ENCODE measurements at regions not wholly inside any gene's neighbourhood (a gene's known extent, or its start where the extent isn't known, plus 50 kb on each side); places are given as distances from the start of the nearest gene placed in this dataset.

GRCh38 chr20:52004715-52005114 is 186.9 kb downstream of the ZFP64 start:
- DNase-seq (ENCODE audit: low read depth, low spot score) (no peak), FAIRE-seq (no peak)
- Histone ChIP-seq H2AFZ (ENCODE audit: control insufficient read depth, low read length) (no peak overlapping the region), H3K9ac (ENCODE audit: control insufficient read depth, extremely low read depth, insufficient read depth, low read length) (no peak overlapping the region), H3K4me3 (ENCODE audit: control insufficient read depth in 2 of 3, extremely low read depth in 1 of 3, insufficient read depth in 2 of 3, low read depth in 1 of 3, low read length in 3 of 3) (no peak overlapping the region), H3K4me2 (ENCODE audit: control insufficient read depth, extremely low read depth, insufficient read depth, low read depth, low read length) (no peak overlapping the region), H3K9me1 (ENCODE audit: control insufficient read depth, extremely low read depth, insufficient read depth, low read length) (no peaks in the 10 kb centered on the region), H3K27ac (ENCODE audit: control insufficient read depth, insufficient read depth, low read length) (no peak overlapping the region), H4K20me1 (ENCODE audit: control insufficient read depth, extremely low read depth, insufficient read depth, low read length) (no peaks in the 10 kb centered on the region), H3K79me2 (ENCODE audit: control insufficient read depth, insufficient read depth, low read length) (no peaks in the 10 kb centered on the region), H3K36me3 (ENCODE audit: control insufficient read depth in 2 of 2, extremely low read depth in 1 of 2, insufficient read depth in 2 of 2, low read length in 2 of 2) (no peaks in the 10 kb centered on the region), H3K27me3 (ENCODE audit: control insufficient read depth, extremely low read depth, insufficient read depth, low read length) (no peaks in the 10 kb centered on the region), H3K4me1 (ENCODE audit: control insufficient read depth, extremely low read depth, insufficient read depth, low read length) (no peaks in the 10 kb centered on the region), H3K9me3 (ENCODE audit: control insufficient read depth, low read depth, low read length) (no peaks in the 10 kb centered on the region)
- TF ChIP-seq CTCF (optimal IDR thresholded peaks at IDR 0.05 in 1 of 3, IDR thresholded peaks at IDR 0.05 in 1 of 3, conservative IDR thresholded peaks at IDR 0.05 in 1 of 3; ENCODE audit: extremely low read depth in 1 of 3, insufficient read depth in 2 of 3, low read length in 3 of 3) (no peak), EZH2 (IDR thresholded peaks at IDR 0.05; ENCODE audit: low read length) (no peak)
- dilution Hi-C loops (cut with MboI; ENCODE audit: extremely low pct_ligation_motif_present, low sequenced_read_pairs) = no loop called here

- no peak overlapping the region for H2AFZ ChIP-seq (ENCODE audit: control insufficient read depth, low read length)
Measured at GRCh38 chr20:52004018-52004417, 187.6 kb downstream of the ZFP64 start.

More at GRCh38 chr20:52004018-52004417, 187.6 kb downstream of the ZFP64 start:
- Histone ChIP-seq H3K4me3 (ENCODE audit: control insufficient read depth in 2 of 3, extremely low read depth in 1 of 3, insufficient read depth in 2 of 3, low read depth in 1 of 3, low read length in 3 of 3) (no peak overlapping the region), H3K79me2 (ENCODE audit: control insufficient read depth, insufficient read depth, low read length) (no peaks in the 10 kb centered on the region), H3K36me3 (ENCODE audit: control insufficient read depth in 2 of 2, extremely low read depth in 1 of 2, insufficient read depth in 2 of 2, low read length in 2 of 2) (no peaks in the 10 kb centered on the region), H3K4me2 (ENCODE audit: control insufficient read depth, extremely low read depth, insufficient read depth, low read depth, low read length) (no peak overlapping the region), H3K4me1 (ENCODE audit: control insufficient read depth, extremely low read depth, insufficient read depth, low read length) (no peaks in the 10 kb centered on the region), H3K9me3 (ENCODE audit: control insufficient read depth, low read depth, low read length) (no peaks in the 10 kb centered on the region), H3K27ac (ENCODE audit: control insufficient read depth, insufficient read depth, low read length) (no peak overlapping the region), H3K27me3 (ENCODE audit: control insufficient read depth, extremely low read depth, insufficient read depth, low read length) (no peaks in the 10 kb centered on the region), H4K20me1 (ENCODE audit: control insufficient read depth, extremely low read depth, insufficient read depth, low read length) (no peaks in the 10 kb centered on the region), H3K9me1 (ENCODE audit: control insufficient read depth, extremely low read depth, insufficient read depth, low read length) (no peaks in the 10 kb centered on the region), H3K9ac (ENCODE audit: control insufficient read depth, extremely low read depth, insufficient read depth, low read length) (no peak overlapping the region)
- TF ChIP-seq CTCF (optimal IDR thresholded peaks at IDR 0.05 in 1 of 3, IDR thresholded peaks at IDR 0.05 in 1 of 3, conservative IDR thresholded peaks at IDR 0.05 in 1 of 3; ENCODE audit: extremely low read depth in 1 of 3, insufficient read depth in 2 of 3, low read length in 3 of 3) (no peak), EZH2 (IDR thresholded peaks at IDR 0.05; ENCODE audit: low read length) (no peak)
- dilution Hi-C loops (cut with MboI; ENCODE audit: extremely low pct_ligation_motif_present, low sequenced_read_pairs) = no loop called here
- DNase-seq (ENCODE audit: low read depth, low spot score) (no peak), FAIRE-seq (no peak)
